ENCODE measurements at regions not wholly inside any gene's neighbourhood (a gene's known extent, or its start where the extent isn't known, plus 50 kb on each side); places are given as distances from the start of the nearest gene placed in this dataset.

DNA sequence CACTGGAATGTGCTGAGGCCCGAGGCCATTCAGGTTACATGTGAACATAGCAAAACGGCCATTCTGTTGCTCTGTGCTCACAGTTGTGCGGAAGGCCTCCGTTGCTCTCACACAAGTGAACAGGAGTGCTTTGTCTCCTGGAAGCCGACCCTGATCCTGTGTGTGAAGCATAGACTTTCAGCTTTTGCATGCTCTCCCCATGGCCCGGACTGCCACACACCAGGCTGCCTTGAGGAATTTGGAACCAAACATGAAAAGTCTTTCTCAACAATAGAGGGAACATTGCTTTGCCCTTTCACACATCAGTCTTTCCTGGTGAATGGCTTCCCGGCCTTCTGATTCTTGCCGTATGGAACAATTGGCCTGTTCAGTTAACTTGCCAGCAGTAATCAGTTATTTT lies 154.8 kb upstream of the LRIG1 start:
- Histone ChIP-seq H3K27me3 (replicated peaks; ENCODE audit: insufficient read depth, low read length) (no peaks in the 10 kb centered on the region), H3K36me3 (replicated peaks; ENCODE audit: insufficient read depth, low read length) (no peaks in the 10 kb centered on the region), H2AFZ (ENCODE audit: low read length) (no peak overlapping the region), H3K79me2 (ENCODE audit: low read length) (no peaks in the 10 kb centered on the region), H3K4me2 (ENCODE audit: low read depth, low read length) (no peak overlapping the region), H3K27ac (ENCODE audit: low read length) (no peak overlapping the region), H3K9ac (ENCODE audit: low read length) (no peak overlapping the region), H3K4me1 (ENCODE audit: low read length) (no peaks in the 10 kb centered on the region), H4K20me1 (ENCODE audit: insufficient read depth, low read length) (no peaks in the 10 kb centered on the region), H3F3A (ENCODE audit: insufficient read depth, low read length) (no peaks in the 10 kb centered on the region), H3K9me3 (replicated peaks; ENCODE audit: insufficient read depth, low read length) (no peaks in the 10 kb centered on the region), H3K4me3 (ENCODE audit: low read length) (no peak overlapping the region), H3K9me2 (replicated peaks; ENCODE audit: insufficient read depth, low read length) (no peaks in the 10 kb centered on the region)
- no peak for DNase-seq
- TF ChIP-seq, protein P1, sequence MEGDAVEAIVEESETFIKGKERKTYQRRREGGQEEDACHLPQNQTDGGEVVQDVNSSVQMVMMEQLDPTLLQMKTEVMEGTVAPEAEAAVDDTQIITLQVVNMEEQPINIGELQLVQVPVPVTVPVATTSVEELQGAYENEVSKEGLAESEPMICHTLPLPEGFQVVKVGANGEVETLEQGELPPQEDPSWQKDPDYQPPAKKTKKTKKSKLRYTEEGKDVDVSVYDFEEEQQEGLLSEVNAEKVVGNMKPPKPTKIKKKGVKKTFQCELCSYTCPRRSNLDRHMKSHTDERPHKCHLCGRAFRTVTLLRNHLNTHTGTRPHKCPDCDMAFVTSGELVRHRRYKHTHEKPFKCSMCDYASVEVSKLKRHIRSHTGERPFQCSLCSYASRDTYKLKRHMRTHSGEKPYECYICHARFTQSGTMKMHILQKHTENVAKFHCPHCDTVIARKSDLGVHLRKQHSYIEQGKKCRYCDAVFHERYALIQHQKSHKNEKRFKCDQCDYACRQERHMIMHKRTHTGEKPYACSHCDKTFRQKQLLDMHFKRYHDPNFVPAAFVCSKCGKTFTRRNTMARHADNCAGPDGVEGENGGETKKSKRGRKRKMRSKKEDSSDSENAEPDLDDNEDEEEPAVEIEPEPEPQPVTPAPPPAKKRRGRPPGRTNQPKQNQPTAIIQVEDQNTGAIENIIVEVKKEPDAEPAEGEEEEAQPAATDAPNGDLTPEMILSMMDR (IDR thresholded peaks at IDR 0.05; ENCODE audit: low read length): no peak
- TF ChIP-seq EZH2phosphoT487 (IDR thresholded peaks at IDR 0.05; ENCODE audit: low read length): no peak
- no peak for TF ChIP-seq EZH2 (optimal IDR thresholded peaks at IDR 0.05; ENCODE audit: low read depth, low read length)

- Histone ChIP-seq H3K4me1 (ENCODE audit: low read length) (no peaks in the 10 kb centered on the region), H3K27ac (ENCODE audit: low read length) (no peak overlapping the region), H3K27me3 (replicated peaks; ENCODE audit: insufficient read depth, low read length) (no peaks in the 10 kb centered on the region), H2AFZ (ENCODE audit: low read length) (no peak overlapping the region), H3K9me2 (replicated peaks; ENCODE audit: insufficient read depth, low read length) (no peaks in the 10 kb centered on the region), H3K9me3 (replicated peaks; ENCODE audit: insufficient read depth, low read length) (no peaks in the 10 kb centered on the region), H3K4me2 (ENCODE audit: low read depth, low read length) (no peak overlapping the region), H3K36me3 (replicated peaks; ENCODE audit: insufficient read depth, low read length) (no peaks in the 10 kb centered on the region), H3F3A (ENCODE audit: insufficient read depth, low read length) (no peaks in the 10 kb centered on the region), H3K4me3 (ENCODE audit: low read length) (no peak overlapping the region), H4K20me1 (ENCODE audit: insufficient read depth, low read length) (no peaks in the 10 kb centered on the region), H3K79me2 (ENCODE audit: low read length) (no peaks in the 10 kb centered on the region), H3K9ac (ENCODE audit: low read length) (no peak overlapping the region)
- no peak for TF ChIP-seq EZH2 (optimal IDR thresholded peaks at IDR 0.05; ENCODE audit: low read depth, low read length)
- no peak for TF ChIP-seq EZH2phosphoT487 (IDR thresholded peaks at IDR 0.05; ENCODE audit: low read length)
- TF ChIP-seq, protein P1 (IDR thresholded peaks at IDR 0.05; ENCODE audit: low read length): no peak
- no peak for DNase-seq
Observed at GRCh38 chr3:66656609-66657008, 155.8 kb upstream of the LRIG1 start.

DNA sequence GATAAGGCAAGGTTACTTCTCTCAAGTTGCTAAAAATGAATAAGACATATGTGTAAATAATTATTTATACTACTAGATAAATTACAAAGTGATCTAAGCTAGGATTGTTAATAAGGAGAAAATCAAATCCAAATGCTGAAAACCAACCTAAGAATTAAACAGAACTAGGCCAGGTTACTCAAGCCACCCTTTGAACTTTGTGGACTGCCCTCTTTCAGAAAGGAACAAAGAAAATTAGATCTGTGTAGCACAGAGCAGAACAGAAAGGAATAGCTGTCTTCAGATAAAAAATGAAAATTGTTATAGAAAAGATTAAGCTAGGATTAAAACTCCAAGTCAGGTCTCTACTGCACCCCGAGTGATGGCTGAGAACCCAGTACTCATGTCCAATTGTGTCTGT lies 158.2 kb upstream of the LRIG1 start:
- DNase-seq: no peak
- H3K27ac ChIP-seq (ENCODE audit: low read length): no peak overlapping the region
- no peaks in the 10 kb centered on the region for H3K36me3 ChIP-seq (replicated peaks; ENCODE audit: insufficient read depth, low read length)
- no peaks in the 10 kb centered on the region for H3K27me3 ChIP-seq (replicated peaks; ENCODE audit: insufficient read depth, low read length)
- no peak overlapping the region for H3K9ac ChIP-seq (ENCODE audit: low read length)
- no peak overlapping the region for H3K4me3 ChIP-seq (ENCODE audit: low read length)
- H3K9me3 ChIP-seq (replicated peaks; ENCODE audit: insufficient read depth, low read length): no peaks in the 10 kb centered on the region
- H3K79me2 ChIP-seq (ENCODE audit: low read length): no peaks in the 10 kb centered on the region
- no peak overlapping the region for H3K4me2 ChIP-seq (ENCODE audit: low read depth, low read length)
- H3F3A ChIP-seq (ENCODE audit: insufficient read depth, low read length): no peaks in the 10 kb centered on the region
- no peaks in the 10 kb centered on the region for H3K9me2 ChIP-seq (replicated peaks; ENCODE audit: insufficient read depth, low read length)
- no peak overlapping the region for H2AFZ ChIP-seq (ENCODE audit: low read length)
- no peaks in the 10 kb centered on the region for H4K20me1 ChIP-seq (ENCODE audit: insufficient read depth, low read length)
- TF ChIP-seq, protein P1 (IDR thresholded peaks at IDR 0.05; ENCODE audit: low read length): no peak
- TF ChIP-seq EZH2phosphoT487 (IDR thresholded peaks at IDR 0.05; ENCODE audit: low read length) (no peak), EZH2 (optimal IDR thresholded peaks at IDR 0.05; ENCODE audit: low read depth, low read length) (no peak)
- H3K4me1 ChIP-seq (ENCODE audit: low read length): no peaks in the 10 kb centered on the region
